HG03097 (cell line): ENCODE measurements at regions not wholly inside any gene's neighbourhood (a gene's known extent, or its start where the extent isn't known, plus 50 kb on each side); places are given as distances from the start of the nearest gene placed in this dataset.
"Not testable (repeated sequence)": the region's sequence is repeated elsewhere in the genome, so short reads cannot be mapped to it uniquely, and the experiment has no call there.

Experiments
- ATAC-seq: cut with Tn5 transposase; IDR thresholded peaks from one replicate; pipeline ENCODE4 v1.9.1; 2021; ENCODE audit not compliant: unreplicated experiment, low FRiP score

GRCh38 chr18:73381016-73381698 is 513.4 kb upstream of the NETO1 start:
- no peak for ATAC-seq

GRCh38 chr18:73366713-73367112 is 498.9 kb upstream of the NETO1 start:
- ATAC-seq, result no peak

- no peak for ATAC-seq
These were observed 497.2 kb upstream of the NETO1 start for GRCh38 chr18:73365018-73365417.

- ATAC-seq, result no peak
These were observed 487.3 kb upstream of the NETO1 start for GRCh38 chr18:73355121-73355520.

- no peak for ATAC-seq
These were observed 484.8 kb upstream of the NETO1 start for GRCh38 chr18:73352546-73352945.

- no peak for ATAC-seq
These were observed 472.6 kb upstream of the NETO1 start for GRCh38 chr18:73340135-73340977.

GRCh38 chr18:73331212-73331772 is 463.5 kb upstream of the NETO1 start:
- no peak for ATAC-seq

GRCh38 chr18:73330106-73330505 is 462.3 kb upstream of the NETO1 start:
- not testable (repeated sequence) for ATAC-seq

- not testable (repeated sequence) for ATAC-seq
These were observed 456.5 kb upstream of the NETO1 start for GRCh38 chr18:73324187-73324831.

- ATAC-seq, result no peak
These were observed 451.1 kb upstream of the NETO1 start for GRCh38 chr18:73318739-73319479.

GRCh38 chr18:73316513-73316912 is 448.7 kb upstream of the NETO1 start:
- no peak for ATAC-seq

GRCh38 chr18:73315381-73315780 is 447.6 kb upstream of the NETO1 start:
- no peak for ATAC-seq

GRCh38 chr18:73313476-73313875 is 445.7 kb upstream of the NETO1 start:
- ATAC-seq, result no peak

- ATAC-seq, result no peak
These were observed 428.9 kb upstream of the NETO1 start for GRCh38 chr18:73296686-73297085.

GRCh38 chr18:73292156-73292555 is 424.4 kb upstream of the NETO1 start:
- ATAC-seq, result no peak

GRCh38 chr18:73288813-73289212 is 421.0 kb upstream of the NETO1 start:
- no peak for ATAC-seq

- no peak for ATAC-seq
These were observed 418.8 kb upstream of the NETO1 start for GRCh38 chr18:73286584-73286983.

GRCh38 chr18:73283788-73284187 is 416.0 kb upstream of the NETO1 start:
- ATAC-seq, result no peak

- ATAC-seq, result no peak
These were observed 415.2 kb upstream of the NETO1 start for GRCh38 chr18:73283032-73283431.

- ATAC-seq, result no peak
These were observed 411.7 kb upstream of the NETO1 start for GRCh38 chr18:73279498-73279897.
